NCI-H446 (cell line): ENCODE measurements at regions not wholly inside any gene's neighbourhood (a gene's known extent, or its start where the extent isn't known, plus 50 kb on each side); places are given as distances from the start of the nearest gene placed in this dataset.
"Not testable (repeated sequence)": the region's sequence is repeated elsewhere in the genome, so short reads cannot be mapped to it uniquely, and the experiment has no call there.

ENCODE experiments used
- DNase-seq, 2 experiments: peaks; one replicate each; lab custom pipeline; 2025; lab: John Stamatoyannopoulos, UW

DNA sequence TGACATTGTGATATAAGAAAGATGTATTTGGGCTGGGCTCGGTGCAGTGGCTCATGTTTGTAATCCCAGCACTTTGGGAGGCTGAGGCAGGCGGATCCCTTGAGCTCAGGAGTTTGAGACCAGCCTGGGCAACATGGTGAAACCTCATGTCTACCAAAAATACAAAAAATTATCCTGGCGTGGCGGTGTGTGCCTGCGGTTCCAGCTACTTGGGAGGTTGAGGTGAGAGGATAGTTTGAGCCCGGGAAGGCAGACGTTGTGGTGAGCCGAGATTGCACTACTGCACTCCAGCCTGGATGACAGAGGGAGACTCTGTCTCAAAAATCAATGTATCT is 201.9 kb downstream of the SEC14L1 start:
- not testable (repeated sequence) for DNase-seq

DNA sequence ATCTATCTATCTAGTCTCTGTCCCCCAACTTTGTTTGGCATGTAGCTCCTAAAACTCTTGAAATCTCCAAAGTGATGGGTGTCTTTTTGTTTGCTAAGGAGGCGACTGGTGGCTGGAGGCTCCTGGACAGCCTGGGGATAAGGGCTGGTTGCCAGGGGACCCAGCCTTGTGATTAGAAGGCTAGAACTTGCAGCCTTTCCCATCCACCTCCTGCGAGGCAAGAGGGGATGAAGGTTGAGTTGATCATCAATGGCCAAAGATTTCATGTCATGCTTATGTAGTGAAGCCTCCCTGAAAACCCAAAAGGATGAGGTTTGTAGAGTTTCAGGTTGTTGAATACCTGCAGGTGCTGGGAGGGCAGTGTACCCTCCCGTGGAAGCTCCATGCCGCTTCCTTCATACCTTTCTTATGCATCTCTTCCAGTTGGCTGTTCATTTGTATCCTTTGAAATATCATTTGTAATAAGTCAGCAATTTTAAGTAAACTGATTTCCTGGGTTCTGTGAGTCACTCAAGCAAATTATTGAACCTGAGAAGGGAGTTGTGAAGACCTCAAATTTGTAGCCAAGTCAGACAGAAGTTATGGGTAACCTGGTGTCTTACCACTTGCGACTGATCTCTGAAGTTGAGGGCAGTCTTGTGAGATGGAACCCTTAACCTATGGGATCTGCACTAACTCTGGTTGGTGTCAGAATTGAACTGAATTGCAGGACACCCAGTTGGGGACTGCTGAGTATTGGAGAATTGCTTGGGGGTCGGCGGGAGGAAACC is 202.4 kb downstream of the SEC14L1 start:
- no peak for DNase-seq

DNA sequence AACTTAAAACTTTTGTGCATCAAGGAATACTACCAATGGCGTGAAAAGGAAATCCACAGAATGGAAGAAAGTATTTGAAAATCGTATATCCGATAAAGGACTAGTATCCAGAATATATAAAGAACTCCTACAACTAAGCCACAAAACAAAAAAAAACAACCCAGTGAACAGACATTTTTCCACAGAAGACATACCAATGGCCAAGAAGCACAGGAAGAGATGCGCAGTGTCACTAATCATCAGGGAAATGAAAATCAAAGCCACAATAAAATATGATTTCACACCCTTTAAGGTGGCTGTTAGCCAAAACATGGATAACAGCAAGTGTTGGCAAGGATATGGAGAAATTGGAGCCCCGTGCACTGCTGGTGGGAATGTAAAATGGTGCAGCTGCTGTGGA is 203.3 kb downstream of the SEC14L1 start:
- no peak for DNase-seq

DNA sequence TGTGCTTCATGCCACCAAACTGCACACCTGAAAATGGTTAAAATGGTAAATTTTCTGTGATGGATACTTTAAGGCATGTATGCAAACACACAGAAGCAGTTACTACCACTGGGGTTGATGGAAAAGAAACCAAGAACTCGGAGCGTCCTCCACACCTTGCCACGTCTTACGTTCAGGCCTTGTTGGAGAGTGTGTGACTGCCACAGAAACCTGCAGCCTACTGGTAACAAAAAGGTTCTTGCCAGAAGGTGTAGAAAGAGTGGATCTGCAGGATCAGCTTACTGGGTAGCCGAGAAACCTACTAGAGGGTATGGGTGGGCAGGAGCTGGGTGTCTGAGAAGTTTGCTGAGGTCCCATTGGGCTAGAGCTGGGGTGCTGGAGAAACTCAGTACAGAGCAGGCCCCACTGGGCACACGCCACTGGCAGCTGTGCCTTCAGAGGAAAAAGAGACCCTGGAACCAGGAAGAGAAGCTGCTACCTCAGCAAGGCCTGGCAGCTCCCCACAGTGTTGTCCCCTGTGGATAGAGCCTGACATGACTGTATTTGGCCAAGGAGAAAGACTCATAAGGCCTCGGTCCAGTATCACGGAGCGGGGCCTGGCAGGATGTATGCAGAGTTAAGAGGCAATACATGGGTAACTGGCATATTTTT is 204.6 kb downstream of the SEC14L1 start:
- no peak for DNase-seq

- no peak for DNase-seq
Measured at GRCh38 chr17:77346765-77347164, 206.0 kb downstream of the SEC14L1 start.

DNA sequence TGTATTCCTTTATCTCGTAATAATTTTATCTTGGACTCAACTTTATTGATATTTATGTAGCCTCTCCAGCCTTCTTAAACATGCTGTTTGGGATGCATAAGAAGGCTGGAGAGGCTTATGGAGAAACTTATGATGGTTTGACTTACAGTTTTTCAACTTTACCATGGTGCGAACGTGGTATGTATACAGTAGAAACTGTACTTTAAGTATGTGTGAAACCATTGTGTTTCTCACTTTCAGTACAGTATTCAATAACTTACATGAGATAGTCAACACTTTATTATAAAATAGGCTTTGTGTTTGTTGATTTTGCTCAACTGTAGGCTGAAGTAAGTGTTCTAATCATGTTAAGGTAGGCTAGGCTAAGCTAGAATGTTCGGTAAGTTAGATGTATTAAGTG is 206.8 kb downstream of the SEC14L1 start:
- no peak for DNase-seq

- DNase-seq, result no peak
Measured at GRCh38 chr17:77349976-77350830, 209.4 kb downstream of the SEC14L1 start.

DNA sequence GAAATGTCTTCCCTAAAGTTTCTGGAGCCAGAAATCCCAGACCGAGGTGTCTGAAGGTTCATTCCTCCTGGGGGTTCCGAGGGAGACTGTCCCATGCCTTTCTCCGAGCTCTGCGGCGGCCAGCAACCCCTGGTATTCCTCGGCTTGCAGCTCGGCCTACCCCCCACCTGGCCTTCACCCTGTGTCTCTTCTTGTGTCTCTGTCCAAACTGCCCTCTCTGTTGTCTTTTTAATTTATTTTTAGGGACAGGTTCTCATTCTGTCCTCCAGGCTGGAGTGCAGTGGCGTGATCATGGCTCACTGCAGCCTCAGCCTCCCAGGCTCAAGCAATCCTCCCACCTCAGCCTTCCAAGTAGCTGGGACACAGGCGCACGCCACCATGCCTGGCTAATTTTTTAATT is 211.7 kb downstream of the SEC14L1 start:
- DNase-seq, result no peak

DNA sequence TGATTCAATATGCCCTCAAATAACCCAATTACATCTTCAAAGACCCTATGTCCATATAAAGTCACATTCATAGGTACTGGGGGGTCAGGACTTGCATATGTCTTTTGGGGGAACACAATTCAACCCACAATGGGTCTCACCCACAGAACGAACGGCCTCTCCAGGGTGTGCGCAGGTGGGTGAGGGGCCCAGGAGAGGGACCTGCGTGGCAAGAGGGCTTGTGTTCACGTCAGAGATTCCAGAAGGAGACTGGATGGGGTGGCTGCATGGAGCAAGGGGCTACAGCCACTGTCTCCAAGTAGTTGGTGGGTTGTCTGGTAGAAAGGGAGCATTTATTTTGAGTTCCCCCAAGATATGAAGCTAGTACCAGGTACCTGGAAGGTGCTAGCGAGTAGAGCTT is 212.2 kb downstream of the SEC14L1 start:
- no peak for DNase-seq

DNA sequence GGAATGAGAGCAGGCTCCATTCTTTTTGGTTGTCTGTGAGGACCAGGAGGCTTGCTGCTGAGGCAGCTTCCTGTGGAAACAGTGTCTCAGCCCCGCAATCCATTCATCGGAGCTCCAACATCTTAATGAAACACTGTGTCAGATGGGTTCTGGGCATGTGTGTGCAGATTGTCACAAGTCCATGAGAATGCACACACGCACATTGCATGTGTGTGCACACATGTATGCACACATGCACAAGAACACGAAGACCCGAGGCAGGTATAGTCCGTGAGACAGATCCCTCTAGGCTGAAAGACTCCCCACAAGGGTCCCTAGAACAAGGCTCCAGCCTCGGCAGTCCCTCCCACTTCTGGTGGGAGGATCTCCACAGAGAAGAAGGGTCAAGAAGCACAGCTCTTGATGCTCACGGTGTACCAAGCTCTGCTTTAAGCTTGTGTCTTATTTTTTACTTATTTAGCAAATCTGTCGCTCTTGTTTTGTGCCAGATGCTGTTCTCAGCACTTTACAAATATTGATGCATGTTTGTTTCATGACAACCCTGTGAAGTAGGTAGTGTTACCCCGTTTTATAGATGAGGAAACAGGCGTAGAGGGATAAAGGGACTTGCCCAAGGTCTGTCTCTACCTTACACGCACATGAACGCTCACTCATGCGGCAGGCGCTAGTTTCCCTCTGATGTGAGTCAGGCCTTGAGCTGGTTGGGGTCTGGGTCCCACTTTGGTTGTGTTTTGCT is 213.1 kb downstream of the SEC14L1 start:
- DNase-seq, result no peak

GRCh38 chr17:77354420-77354669 is 213.6 kb downstream of the SEC14L1 start:
- DNase-seq, result no peak

DNA sequence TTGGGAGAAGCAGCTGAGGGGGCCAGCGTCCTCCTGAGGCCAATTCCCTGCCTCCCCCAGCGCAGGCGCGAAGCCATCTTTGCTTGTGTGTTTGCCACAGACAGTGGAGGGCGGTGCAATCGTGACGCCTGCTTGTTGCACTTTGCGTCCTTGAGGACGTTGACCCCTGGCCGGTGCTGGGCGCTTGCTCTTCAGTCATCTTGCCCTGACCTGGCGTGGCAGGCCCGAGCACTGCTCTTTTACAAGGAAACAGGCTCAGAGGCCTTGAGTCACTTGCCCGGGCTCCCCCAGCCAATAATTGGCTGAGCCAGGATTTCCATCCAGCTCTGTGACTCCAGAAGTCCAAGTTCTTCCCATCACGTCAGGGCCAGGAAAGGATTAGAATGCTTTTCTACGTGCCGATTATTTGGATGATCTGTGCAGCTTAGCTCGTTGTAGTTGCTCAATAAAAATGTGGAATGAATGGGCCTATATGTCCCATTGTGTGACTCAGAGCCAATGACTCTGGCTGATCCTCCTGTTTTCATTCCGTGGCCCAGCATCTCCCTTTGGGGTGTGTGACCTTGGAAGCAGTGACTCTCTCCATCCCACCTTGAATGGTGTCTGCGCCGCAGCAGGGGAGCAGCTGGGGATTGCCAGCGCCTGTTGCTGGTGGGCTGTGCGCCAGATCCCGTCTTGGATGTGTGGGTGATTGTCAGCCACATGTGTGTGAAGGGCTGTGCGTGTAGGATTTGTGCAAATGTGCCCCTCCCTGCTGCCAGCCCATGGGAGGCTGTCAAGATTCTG is 214.1 kb downstream of the SEC14L1 start:
- peak in 1 of 2 experiments; percentile 56 for DNase-seq

GRCh38 chr17:77356109-77356689 is 215.4 kb downstream of the SEC14L1 start:
- DNase-seq, result peak in 1 of 2 experiments; percentile 41

- no peak for DNase-seq
Measured at GRCh38 chr17:77356690-77357201, 216.0 kb downstream of the SEC14L1 start.

GRCh38 chr17:77358801-77359200 is 218.0 kb downstream of the SEC14L1 start:
- no peak for DNase-seq

DNA sequence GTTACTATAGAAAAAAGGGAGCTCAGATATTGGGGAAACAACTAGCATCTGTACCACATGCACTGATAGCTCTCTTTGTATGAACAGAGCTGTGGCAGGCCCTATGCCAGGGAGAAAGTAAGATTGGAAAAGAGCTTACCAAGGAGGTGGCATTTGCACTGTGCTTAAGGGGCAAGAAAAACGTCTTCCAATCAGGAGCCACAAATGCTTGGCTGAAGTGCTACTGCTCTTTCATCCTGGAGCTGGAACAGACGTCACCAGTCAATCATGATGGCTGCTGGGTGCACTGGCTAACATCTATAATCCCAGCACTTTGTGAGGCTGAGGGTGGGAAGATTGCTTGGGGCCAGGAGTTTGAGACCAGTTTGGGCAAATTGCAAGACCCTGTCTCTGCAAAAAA is 218.5 kb downstream of the SEC14L1 start:
- no peak for DNase-seq

GRCh38 chr17:77361986-77362620 is 221.3 kb downstream of the SEC14L1 start:
- DNase-seq, result no peak

DNA sequence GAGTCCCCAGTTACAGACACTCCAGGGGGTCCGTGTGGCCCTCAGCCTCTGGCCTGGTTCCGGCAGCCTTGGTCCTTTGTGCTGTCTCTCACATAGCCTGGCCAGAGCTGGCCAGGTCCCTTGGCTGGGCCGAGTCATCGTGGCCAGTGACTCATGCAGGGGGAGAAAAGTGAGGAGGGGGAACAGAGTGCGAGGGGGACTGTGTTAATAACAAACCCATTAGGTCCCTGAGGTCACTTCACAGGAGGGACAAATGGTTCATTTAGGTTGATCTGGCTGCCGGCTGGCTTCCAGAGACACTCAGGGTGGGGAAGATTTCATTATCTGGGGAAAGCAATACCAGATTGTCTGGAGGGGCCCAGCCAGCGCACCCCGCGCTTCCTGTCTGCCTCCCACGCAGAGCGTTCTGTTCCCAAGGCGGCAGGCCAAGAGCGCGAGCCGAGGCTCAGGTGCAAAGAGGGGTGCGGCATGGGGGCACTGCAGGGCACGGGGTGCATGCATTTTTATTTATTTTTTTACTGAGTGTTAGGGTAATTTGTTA is 223.1 kb downstream of the SEC14L1 start:
- no peak for DNase-seq

GRCh38 chr17:77364381-77364911 is 223.7 kb downstream of the SEC14L1 start:
- DNase-seq, result no peak
